Keratinocyte (primary cell): ENCODE measurements at regions not wholly inside any gene's neighbourhood (a gene's known extent, or its start where the extent isn't known, plus 50 kb on each side); places are given as distances from the start of the nearest gene placed in this dataset.

Experiments used
- DNase-seq: peaks from one replicate; pipeline ENCODE4 v3.0.0-alpha.2; 2011; ENCODE audit warnings: low read depth, missing footprints, low spot score
- FAIRE-seq: peaks from 2 replicates; lab custom pipeline; 2011; peaks lifted over from hg19 to GRCh38; lab: Jason Lieb, UNC
- H2AFZ ChIP-seq: 2 replicates; pipeline ENCODE4 v1.6.0; 2012; ENCODE audit warnings: low read length, control low read depth, inconsistent platforms; ENCODE audit not compliant: control insufficient read depth
- H3K27ac ChIP-seq: 2 replicates; pipeline ENCODE4 v1.5.1; 2011; ENCODE audit warnings: low read length; ENCODE audit not compliant: control insufficient read depth, insufficient read depth
- H3K27me3 ChIP-seq: 3 replicates; pipeline ENCODE4 v1.6.0; 2011; ENCODE audit warnings: low read length; ENCODE audit not compliant: control insufficient read depth, insufficient read depth; ENCODE audit errors: extremely low read depth
- H3K36me3 ChIP-seq, 2 experiments: 2 replicates in 1 of 2; 3 replicates in 1 of 2; pipeline ENCODE4 v1.5.1; 2011; ENCODE audit warnings: low read length in 2 of 2, mild to moderate bottlenecking in 1 of 2; ENCODE audit not compliant: control insufficient read depth in 2 of 2, insufficient read depth in 2 of 2; ENCODE audit errors: extremely low read depth in 1 of 2
- H3K4me1 ChIP-seq: 3 replicates; pipeline ENCODE4 v1.5.1; 2011; ENCODE audit warnings: low read length; ENCODE audit not compliant: control insufficient read depth, insufficient read depth; ENCODE audit errors: extremely low read depth
- H3K4me2 ChIP-seq: 3 replicates; pipeline ENCODE4 v1.6.0; 2011; ENCODE audit warnings: low read depth, low read length; ENCODE audit not compliant: control insufficient read depth, insufficient read depth; ENCODE audit errors: extremely low read depth
- H3K4me3 ChIP-seq, 3 experiments: fragments of 200-600 bp in 1 of 3; sonication (generic) in 1 of 3; 2 replicates in 2 of 3; 3 replicates in 1 of 3; pipeline ENCODE4 v1.5.1; 2011 to 2016; ENCODE audit warnings: low read length in 3 of 3, mild to moderate bottlenecking in 3 of 3, control low read depth in 2 of 3, inconsistent platforms in 1 of 3, low read depth in 1 of 3, mixed read lengths in 1 of 3, mixed run types in 1 of 3, moderate library complexity in 1 of 3; ENCODE audit not compliant: control insufficient read depth in 2 of 3, insufficient read depth in 2 of 3; ENCODE audit errors: extremely low read depth in 1 of 3
- H3K79me2 ChIP-seq: 2 replicates; pipeline ENCODE4 v1.6.0; 2012; ENCODE audit warnings: low read length; ENCODE audit not compliant: control insufficient read depth, insufficient read depth
- H3K9ac ChIP-seq: 3 replicates; pipeline ENCODE4 v1.6.0; 2011; ENCODE audit warnings: low read length; ENCODE audit not compliant: control insufficient read depth, insufficient read depth; ENCODE audit errors: extremely low read depth
- H3K9me1 ChIP-seq: 3 replicates; pipeline ENCODE4 v1.6.0; 2011; ENCODE audit warnings: low read length; ENCODE audit not compliant: control insufficient read depth, insufficient read depth; ENCODE audit errors: extremely low read depth
- H3K9me3 ChIP-seq: 2 replicates; pipeline ENCODE4 v1.5.1; 2012; ENCODE audit warnings: low read depth, low read length; ENCODE audit not compliant: control insufficient read depth
- H4K20me1 ChIP-seq: 3 replicates; pipeline ENCODE4 v1.6.0; 2011; ENCODE audit warnings: low read length; ENCODE audit not compliant: control insufficient read depth, insufficient read depth; ENCODE audit errors: extremely low read depth
- EZH2 ChIP-seq: IDR thresholded peaks from one replicate; pipeline ENCODE4 v1.6.1; 2012; ENCODE audit warnings: inconsistent platforms, mild to moderate bottlenecking, low read length, moderate library complexity
- dilution Hi-C: fragments of 300-500 bp; cut with MboI; formaldehyde crosslinking; loops from one replicate; pipeline ENCODE4 v1.7.0; 2020; ENCODE audit warnings: low sequenced_read_pairs; ENCODE audit not compliant: extremely low pct_ligation_motif_present
- TF ChIP-seq, protein P1 (sequence below), 3 experiments: IDR thresholded peaks in 1 of 3; conservative IDR thresholded peaks in 1 of 3; optimal IDR thresholded peaks in 1 of 3; 2 replicates in 2 of 3; 3 replicates in 1 of 3; pipeline versions ENCODE3 to v1.5.1; 2011; ENCODE audit warnings: low read length in 3 of 3, mild to moderate bottlenecking in 3 of 3, moderate library complexity in 2 of 3, control low read depth in 1 of 3, inconsistent platforms in 1 of 3; ENCODE audit not compliant: insufficient read depth in 2 of 3; ENCODE audit errors: extremely low read depth in 1 of 3

DNA sequence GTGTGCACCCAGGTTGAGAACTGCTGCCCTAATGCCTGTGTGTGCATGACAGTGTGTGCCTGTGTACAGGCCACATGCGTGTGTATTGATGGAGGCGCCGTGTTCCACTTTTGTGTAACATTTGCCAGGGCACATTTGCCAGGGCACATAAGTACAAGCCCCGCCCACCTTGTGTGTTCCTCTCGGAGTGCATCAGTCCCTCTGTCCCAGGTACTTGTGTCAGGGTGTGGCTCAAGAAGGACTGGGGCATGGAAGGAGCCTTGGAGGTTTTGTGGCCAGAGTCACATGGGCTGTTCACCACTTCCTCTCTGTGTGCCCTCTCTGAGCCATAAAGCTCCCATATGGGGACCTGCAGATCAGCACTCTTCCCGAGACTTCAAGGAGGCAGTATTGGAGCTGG is 73.9 kb downstream of the MRM1 start:
- FAIRE-seq: no peak

DNA sequence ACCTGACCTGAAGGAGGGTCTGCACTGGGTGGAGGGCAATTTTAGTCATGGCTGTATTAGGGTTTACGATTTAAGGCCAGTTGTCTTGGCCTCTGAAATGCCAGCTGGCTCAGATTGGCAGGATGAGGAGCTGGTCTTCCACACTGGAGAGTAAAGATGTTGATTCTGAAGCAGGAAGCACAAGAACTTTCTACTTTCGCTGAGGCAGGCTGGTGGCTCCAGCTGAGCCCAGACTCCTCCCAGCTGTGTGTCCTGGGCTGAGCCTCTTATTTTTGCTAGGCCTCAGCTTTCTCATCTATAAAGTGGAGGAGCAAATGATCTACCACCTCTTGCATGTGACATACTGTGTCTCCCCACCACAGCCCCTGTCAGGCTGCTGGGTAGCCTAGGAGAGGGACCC is 74.4 kb downstream of the MRM1 start:
- no peak for FAIRE-seq
- no peak overlapping the region for H3K27ac ChIP-seq
- no peak for DNase-seq
- no peaks in the 10 kb centered on the region for H3K4me1 ChIP-seq
- dilution Hi-C loops: no loop called here
- no peaks in the 10 kb centered on the region for H4K20me1 ChIP-seq
- H3K27me3 ChIP-seq: peaks cover 28% of the 10 kb centered on the region
- H3K4me3 ChIP-seq: no peak overlapping the region
- no peak overlapping the region for H3K9ac ChIP-seq
- TF ChIP-seq, protein P1, sequence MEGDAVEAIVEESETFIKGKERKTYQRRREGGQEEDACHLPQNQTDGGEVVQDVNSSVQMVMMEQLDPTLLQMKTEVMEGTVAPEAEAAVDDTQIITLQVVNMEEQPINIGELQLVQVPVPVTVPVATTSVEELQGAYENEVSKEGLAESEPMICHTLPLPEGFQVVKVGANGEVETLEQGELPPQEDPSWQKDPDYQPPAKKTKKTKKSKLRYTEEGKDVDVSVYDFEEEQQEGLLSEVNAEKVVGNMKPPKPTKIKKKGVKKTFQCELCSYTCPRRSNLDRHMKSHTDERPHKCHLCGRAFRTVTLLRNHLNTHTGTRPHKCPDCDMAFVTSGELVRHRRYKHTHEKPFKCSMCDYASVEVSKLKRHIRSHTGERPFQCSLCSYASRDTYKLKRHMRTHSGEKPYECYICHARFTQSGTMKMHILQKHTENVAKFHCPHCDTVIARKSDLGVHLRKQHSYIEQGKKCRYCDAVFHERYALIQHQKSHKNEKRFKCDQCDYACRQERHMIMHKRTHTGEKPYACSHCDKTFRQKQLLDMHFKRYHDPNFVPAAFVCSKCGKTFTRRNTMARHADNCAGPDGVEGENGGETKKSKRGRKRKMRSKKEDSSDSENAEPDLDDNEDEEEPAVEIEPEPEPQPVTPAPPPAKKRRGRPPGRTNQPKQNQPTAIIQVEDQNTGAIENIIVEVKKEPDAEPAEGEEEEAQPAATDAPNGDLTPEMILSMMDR (optimal IDR thresholded peaks at IDR 0.05 in 1 of 3, IDR thresholded peaks at IDR 0.05 in 1 of 3, conservative IDR thresholded peaks at IDR 0.05 in 1 of 3; ENCODE audit: extremely low read depth in 1 of 3, insufficient read depth in 2 of 3, low read length in 3 of 3): no peak
- TF ChIP-seq EZH2: no peak
- no peaks in the 10 kb centered on the region for H3K9me3 ChIP-seq
- no peak overlapping the region for H2AFZ ChIP-seq
- no peaks in the 10 kb centered on the region for H3K36me3 ChIP-seq
- H3K4me2 ChIP-seq: no peak overlapping the region
- no peaks in the 10 kb centered on the region for H3K79me2 ChIP-seq
- H3K9me1 ChIP-seq: no peaks in the 10 kb centered on the region

More for the DNA sequence above, 73.9 kb downstream of the MRM1 start:
- H3K9me3 ChIP-seq: no peaks in the 10 kb centered on the region
- H3K4me3 ChIP-seq: no peak overlapping the region
- no peaks in the 10 kb centered on the region for H3K4me1 ChIP-seq
- dilution Hi-C loops: no loop called here
- no peak overlapping the region for H3K27ac ChIP-seq
- no peaks in the 10 kb centered on the region for H3K36me3 ChIP-seq
- no peak overlapping the region for H3K4me2 ChIP-seq
- peaks cover 24% of the 10 kb centered on the region for H3K27me3 ChIP-seq
- H3K79me2 ChIP-seq: no peaks in the 10 kb centered on the region
- H3K9ac ChIP-seq: no peak overlapping the region
- H2AFZ ChIP-seq: no peak overlapping the region
- TF ChIP-seq, protein P1 (optimal IDR thresholded peaks at IDR 0.05 in 1 of 3, IDR thresholded peaks at IDR 0.05 in 1 of 3, conservative IDR thresholded peaks at IDR 0.05 in 1 of 3; ENCODE audit: extremely low read depth in 1 of 3, insufficient read depth in 2 of 3, low read length in 3 of 3): no peak
- TF ChIP-seq EZH2: no peak
- H4K20me1 ChIP-seq: no peaks in the 10 kb centered on the region
- H3K9me1 ChIP-seq: no peaks in the 10 kb centered on the region
- DNase-seq: no peak
